GM13976 (cell line): ENCODE measurements at regions not wholly inside any gene's neighbourhood (a gene's known extent, or its start where the extent isn't known, plus 50 kb on each side); places are given as distances from the start of the nearest gene placed in this dataset.
A peak's percentile ranks its signal among the peaks of the same experiment; 100 is the strongest.

ENCODE experiments used
- DNase-seq: peaks from one replicate; pipeline ENCODE4 v3.0.0; 2012; ENCODE audit warnings: low spot score
- CTCF ChIP-seq: IDR thresholded peaks from 2 replicates; pipeline ENCODE4 v1.5.1; 2012; ENCODE audit warnings: borderline replicate concordance, mild to moderate bottlenecking; ENCODE audit not compliant: insufficient read depth; ENCODE audit errors: extremely low read depth, missing control alignments, control extremely low read depth
- in situ Hi-C: fragments of 300-500 bp; cut with MboI; formaldehyde crosslinking; loops from one replicate; pipeline ENCODE4 v1.12.0; 2022; ENCODE audit warnings: low sequenced_read_pairs, mixed read lengths, inconsistent platforms; ENCODE audit not compliant: unreplicated experiment

DNA sequence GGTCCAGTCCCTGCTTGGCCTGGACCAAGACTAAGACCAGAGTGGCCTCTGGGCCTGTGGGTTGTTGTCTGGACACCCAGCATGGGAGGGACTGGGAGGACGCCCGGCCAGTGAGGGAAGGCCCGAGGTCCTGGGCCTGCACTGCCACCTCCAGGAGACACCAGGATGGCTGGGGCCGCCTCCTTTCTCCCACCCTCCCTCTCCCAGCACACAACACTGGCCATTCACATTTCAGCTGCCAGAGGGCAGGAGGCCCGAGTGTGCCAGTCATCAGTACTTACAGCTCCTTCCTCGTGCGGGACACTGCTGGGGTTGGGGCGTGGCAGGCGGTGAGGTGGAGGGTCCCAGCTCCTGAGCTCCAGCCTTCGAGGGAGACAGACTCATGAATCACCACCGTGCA is 133.5 kb downstream of the ASB1 start:
- in situ Hi-C loops = no loop called here
- DNase-seq = no peak

GRCh38 chr2:238561230-238561629 is 134.5 kb downstream of the ASB1 start:
- in situ Hi-C loops = no loop called here
- DNase-seq = peak; percentile 6
- TF ChIP-seq CTCF = no peak

More for the DNA sequence above, 133.5 kb downstream of the ASB1 start:
- no peak for TF ChIP-seq CTCF

- TF ChIP-seq CTCF = no peak
- DNase-seq = no peak
Measured at GRCh38 chr2:238562446-238562845, 135.7 kb downstream of the ASB1 start.

GRCh38 chr2:238563551-238563950 is 136.8 kb downstream of the ASB1 start:
- TF ChIP-seq CTCF = no peak
- DNase-seq = peak; percentile 2
- in situ Hi-C loops = no loop called here

More at GRCh38 chr2:238562446-238562845, 135.7 kb downstream of the ASB1 start:
- in situ Hi-C loops = no loop called here

DNA sequence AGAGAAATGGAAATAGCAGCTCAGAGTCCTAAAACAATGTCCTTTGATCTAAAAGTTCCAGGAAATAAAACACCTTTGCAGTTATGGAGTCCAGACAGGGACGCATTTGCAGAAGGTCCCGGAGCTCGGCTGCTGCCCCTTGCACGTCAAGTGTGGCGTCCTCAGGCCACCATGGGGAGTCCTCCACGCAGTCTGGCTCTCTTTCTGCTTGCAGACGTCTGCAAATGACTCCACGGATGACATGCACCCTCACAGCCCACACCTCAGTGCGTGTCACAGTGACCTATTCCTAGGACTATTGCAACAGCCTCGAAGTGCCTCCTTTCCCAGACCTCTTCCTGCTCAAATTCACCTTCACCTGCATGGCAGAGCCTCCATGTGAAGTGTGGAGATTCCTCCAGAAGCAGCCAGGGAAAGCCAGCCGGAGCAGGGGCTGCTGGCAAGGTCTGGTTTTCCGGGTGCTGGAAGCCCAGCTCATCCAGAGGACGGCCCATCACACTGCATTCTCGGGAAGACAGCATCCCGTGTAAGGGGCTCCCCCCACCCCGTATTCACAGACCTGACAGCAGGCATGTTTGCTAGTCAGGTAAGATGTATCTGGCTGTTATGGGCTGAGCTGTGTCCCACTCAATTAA is 137.7 kb downstream of the ASB1 start:
- no peak for TF ChIP-seq CTCF
- DNase-seq = peak; percentile 2
- in situ Hi-C loops = no loop called here

- in situ Hi-C loops = no loop called here
- DNase-seq = peak; percentile 11
- TF ChIP-seq CTCF = no peak
Measured at GRCh38 chr2:238565031-238565430, 138.3 kb downstream of the ASB1 start.

- in situ Hi-C loops = no loop called here
- no peak for TF ChIP-seq CTCF
- DNase-seq = peak; percentile 6
Measured at GRCh38 chr2:238566001-238566645, 139.4 kb downstream of the ASB1 start.
